H9 (cell line): ENCODE measurements at regions not wholly inside any gene's neighbourhood (a gene's known extent, or its start where the extent isn't known, plus 50 kb on each side); places are given as distances from the start of the nearest gene placed in this dataset.

ENCODE experiments used
- DNase-seq: peaks from one replicate; pipeline ENCODE4 v3.0.0-alpha.2; 2017
- H2AFZ ChIP-seq: one replicate; pipeline ENCODE4 v1.6.1; 2013; ENCODE audit warnings: mild to moderate bottlenecking, low read length, control low read depth, moderate library complexity
- H2AK5ac ChIP-seq: 2 replicates; pipeline ENCODE4 v1.6.1; 2013; ENCODE audit warnings: low read length, control low read depth, mixed read lengths; ENCODE audit not compliant: insufficient read length
- H2BK120ac ChIP-seq: one replicate; pipeline ENCODE4 v1.6.1; 2013; ENCODE audit warnings: low read depth, mild to moderate bottlenecking, low read length, control low read depth, inconsistent platforms; ENCODE audit not compliant: poor library complexity, severe bottlenecking
- H2BK12ac ChIP-seq: 2 replicates; pipeline ENCODE4 v1.6.1; 2013; ENCODE audit warnings: low read length, control low read depth, mixed read lengths, low read depth; ENCODE audit not compliant: insufficient read length
- H2BK15ac ChIP-seq: 2 replicates; pipeline ENCODE4 v1.6.1; 2013; ENCODE audit warnings: low read depth, low read length, control low read depth
- H2BK20ac ChIP-seq: one replicate; pipeline ENCODE4 v1.6.1; 2013; ENCODE audit warnings: low read depth, mild to moderate bottlenecking, low read length, control low read depth, inconsistent platforms; ENCODE audit not compliant: poor library complexity, severe bottlenecking
- H2BK5ac ChIP-seq: 2 replicates; pipeline ENCODE4 v1.6.1; 2013; ENCODE audit warnings: low read length, control low read depth, mixed read lengths; ENCODE audit not compliant: insufficient read length
- H3K14ac ChIP-seq: 2 replicates; pipeline ENCODE4 v1.6.1; 2013; ENCODE audit warnings: low read length, control low read depth; ENCODE audit not compliant: insufficient read depth
- H3K18ac ChIP-seq: 2 replicates; pipeline ENCODE4 v1.6.1; 2013; ENCODE audit warnings: low read depth, mild to moderate bottlenecking, mixed read lengths, low read length, control low read depth; ENCODE audit not compliant: insufficient read length
- H3K23ac ChIP-seq: 2 replicates; pipeline ENCODE4 v1.6.1; 2013; ENCODE audit warnings: low read length, control low read depth, mixed read lengths, low read depth; ENCODE audit not compliant: insufficient read length
- H3K23me2 ChIP-seq: 2 replicates; pipeline ENCODE4 v1.6.1; 2013; ENCODE audit warnings: low read depth, mild to moderate bottlenecking, mixed read lengths, low read length, control low read depth; ENCODE audit not compliant: insufficient read length, poor library complexity, severe bottlenecking
- H3K27ac ChIP-seq: 2 replicates; pipeline ENCODE4 v1.5.1; 2013; ENCODE audit warnings: low read length, control low read depth, mixed read lengths, low read depth; ENCODE audit not compliant: insufficient read length
- H3K27me3 ChIP-seq: 2 replicates; pipeline ENCODE4 v1.6.1; 2013; ENCODE audit warnings: low read length, control low read depth, inconsistent platforms; ENCODE audit not compliant: insufficient read depth
- H3K4ac ChIP-seq: 2 replicates; pipeline ENCODE4 v1.6.1; 2013; ENCODE audit warnings: low read depth, mild to moderate bottlenecking, control low read depth, inconsistent platforms, low read length, moderate library complexity
- H3K4me1 ChIP-seq: 2 replicates; pipeline ENCODE4 v1.6.1; 2013; ENCODE audit warnings: low read length, control low read depth, inconsistent platforms; ENCODE audit not compliant: insufficient read depth
- H3K4me2 ChIP-seq: 2 replicates; pipeline ENCODE4 v1.6.1; 2013; ENCODE audit warnings: low read length, control low read depth, mixed read lengths; ENCODE audit not compliant: insufficient read length, insufficient read depth
- H3K56ac ChIP-seq: 2 replicates; pipeline ENCODE4 v1.6.1; 2013; ENCODE audit warnings: low read depth, mild to moderate bottlenecking, mixed read lengths, low read length, control low read depth; ENCODE audit not compliant: insufficient read length
- H3K79me1 ChIP-seq: 2 replicates; pipeline ENCODE4 v1.6.1; 2013; ENCODE audit warnings: low read depth, mild to moderate bottlenecking, moderate library complexity, low read length, control low read depth, inconsistent platforms; ENCODE audit not compliant: insufficient read depth, poor library complexity, severe bottlenecking
- H3K79me2 ChIP-seq: 2 replicates; pipeline ENCODE4 v1.6.1; 2013; ENCODE audit warnings: low read length, control low read depth, inconsistent platforms; ENCODE audit not compliant: insufficient read depth
- H3K9ac ChIP-seq: 2 replicates; pipeline ENCODE4 v1.6.1; 2013; ENCODE audit warnings: low read length, control low read depth, mixed read lengths; ENCODE audit not compliant: insufficient read length; ENCODE audit errors: extremely low read depth
- H3K9me3 ChIP-seq: one replicate; pipeline ENCODE4 v1.6.1; 2013; ENCODE audit warnings: low read depth, low read length, inconsistent platforms; ENCODE audit not compliant: control insufficient read depth
- H3T11ph ChIP-seq: one replicate; pipeline ENCODE4 v1.6.1; 2013; ENCODE audit warnings: mild to moderate bottlenecking, low read length, control low read depth, inconsistent platforms
- H4K20me1 ChIP-seq: one replicate; pipeline ENCODE4 v1.6.1; 2013; ENCODE audit not compliant: control insufficient read depth, insufficient read length, insufficient read depth
- H4K5ac ChIP-seq: 2 replicates; pipeline ENCODE4 v1.6.1; 2013; ENCODE audit warnings: low read depth, mild to moderate bottlenecking, mixed read lengths, low read length, control low read depth; ENCODE audit not compliant: insufficient read length
- H4K8ac ChIP-seq: replicated peaks from 2 replicates; pipeline ENCODE4 v1.6.1; 2013; ENCODE audit warnings: low read length, control low read depth, mixed read lengths, low read depth; ENCODE audit not compliant: insufficient read length
- H4K91ac ChIP-seq: 2 replicates; pipeline ENCODE4 v1.6.1; 2013; ENCODE audit warnings: low read depth, mild to moderate bottlenecking, moderate library complexity, mixed read lengths, low read length, control low read depth; ENCODE audit not compliant: insufficient read length
- H3K27ac Mint-ChIP-seq, 3 experiments: 2 replicates in 2 of 3; 3 replicates in 1 of 3; pipeline ENCODE4 v1.8.0; 2020 to 2021; ENCODE audit warnings: mixed read lengths in 3 of 3, mild to moderate bottlenecking in 1 of 3, moderate library complexity in 1 of 3
- H3K27me3 Mint-ChIP-seq: 2 replicates; pipeline ENCODE4 v1.8.0; 2021; ENCODE audit warnings: low read depth, mild to moderate bottlenecking, moderate library complexity, mixed read lengths
- H3K36me3 Mint-ChIP-seq, 3 experiments: 2 replicates in 2 of 3; 3 replicates in 1 of 3; pipeline ENCODE4 v1.8.0; 2020 to 2021; ENCODE audit warnings: low read depth in 3 of 3, mixed read lengths in 3 of 3; ENCODE audit not compliant: insufficient read depth in 1 of 3
- H3K4me1 Mint-ChIP-seq, 2 experiments: 2 replicates each; pipeline ENCODE4 v1.8.0; 2020; ENCODE audit warnings: mixed read lengths in 2 of 2
- H3K4me3 Mint-ChIP-seq, 2 experiments: 2 replicates in 1 of 2; 3 replicates in 1 of 2; pipeline ENCODE4 v1.8.0; 2020 to 2021; ENCODE audit warnings: mild to moderate bottlenecking in 2 of 2, mixed read lengths in 2 of 2, moderate library complexity in 1 of 2
- H3K9me3 Mint-ChIP-seq, 2 experiments: 2 replicates in 1 of 2; 3 replicates in 1 of 2; pipeline ENCODE4 v1.8.0; 2020; ENCODE audit warnings: mild to moderate bottlenecking in 2 of 2, mixed read lengths in 2 of 2, moderate library complexity in 1 of 2
- WGBS: extraction: QIAGEN DNeasy Blood & Tissue Kit; methylation state at CpG from one replicate; pipeline ENCODE4 v1.1.7; 2013; ENCODE audit warnings: missing lambda C conversion rate, low lambda C conversion rate, mixed read lengths; ENCODE audit not compliant: insufficient read length; ENCODE audit errors: extremely low coverage; 5-methylcytosine and 5-hydroxymethylcytosine counted together
- TF ChIP-seq, protein P1 (sequence below): fragments of 200-600 bp; sonication (generic); conservative IDR thresholded peaks from 3 replicates; pipeline ENCODE4 v1.8.0; 2021; ENCODE audit warnings: antibody characterized with exemption, mild to moderate bottlenecking

DNA sequence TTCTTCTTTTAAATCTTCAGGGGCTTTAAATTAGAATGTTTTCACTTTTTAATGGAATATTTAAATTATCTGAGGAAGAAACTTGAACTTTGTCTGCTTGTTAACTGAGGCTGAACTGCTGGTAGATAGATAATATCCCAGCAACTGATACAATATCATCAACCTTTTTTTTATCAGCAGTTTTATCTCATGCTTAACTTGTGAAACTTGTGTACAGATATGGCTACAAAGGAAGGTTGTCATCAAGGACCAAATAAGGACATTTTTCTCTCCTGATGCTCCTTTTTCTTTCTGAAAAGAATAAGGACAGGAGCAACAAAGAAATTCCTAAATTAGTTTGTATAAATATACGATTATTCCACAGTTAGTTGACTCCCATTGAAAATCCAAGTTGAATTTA lies 66.4 kb upstream of the KBTBD8 start:
- Histone ChIP-seq H2BK5ac (no peak overlapping the region), H2BK120ac (no peak overlapping the region), H4K8ac (no peak overlapping the region), H3K4ac (no peak overlapping the region), H3K18ac (no peak overlapping the region), H3K9ac (no peak overlapping the region), H3K9me3 (no peaks in the 10 kb centered on the region), H3K14ac (no peak overlapping the region), H2BK12ac (no peak overlapping the region), H3K79me2 (no peaks in the 10 kb centered on the region), H3T11ph (no peak overlapping the region), H3K27ac (no peak overlapping the region), H3K23ac (no peak overlapping the region), H3K79me1 (no peaks in the 10 kb centered on the region), H3K56ac (no peak overlapping the region), H3K4me2 (no peak overlapping the region), H3K4me1 (peaks cover 7% of the 10 kb centered on the region; the same call in 1 of the 2 replicates), H2BK15ac (no peak overlapping the region), H4K5ac (no peak overlapping the region), H2AK5ac (no peak overlapping the region), H4K91ac (no peak overlapping the region), H3K27me3 (no peaks in the 10 kb centered on the region), H2AFZ (no peak overlapping the region), H3K23me2 (no peaks in the 10 kb centered on the region), H2BK20ac (no peak overlapping the region), H4K20me1 (no peaks in the 10 kb centered on the region)
- Mint-ChIP-seq H3K4me1 (peaks cover 48 to 60% of the 10 kb centered on the region in 2 experiments), H3K36me3 (no peaks in the 10 kb centered on the region), H3K4me3 (no peak overlapping the region), H3K27ac (no peak overlapping the region; a peak in 1 of 7 replicates), H3K27me3 (no peaks in the 10 kb centered on the region), H3K9me3 (no peaks in the 10 kb centered on the region)
- DNase-seq: no peak
- TF ChIP-seq, protein P1, sequence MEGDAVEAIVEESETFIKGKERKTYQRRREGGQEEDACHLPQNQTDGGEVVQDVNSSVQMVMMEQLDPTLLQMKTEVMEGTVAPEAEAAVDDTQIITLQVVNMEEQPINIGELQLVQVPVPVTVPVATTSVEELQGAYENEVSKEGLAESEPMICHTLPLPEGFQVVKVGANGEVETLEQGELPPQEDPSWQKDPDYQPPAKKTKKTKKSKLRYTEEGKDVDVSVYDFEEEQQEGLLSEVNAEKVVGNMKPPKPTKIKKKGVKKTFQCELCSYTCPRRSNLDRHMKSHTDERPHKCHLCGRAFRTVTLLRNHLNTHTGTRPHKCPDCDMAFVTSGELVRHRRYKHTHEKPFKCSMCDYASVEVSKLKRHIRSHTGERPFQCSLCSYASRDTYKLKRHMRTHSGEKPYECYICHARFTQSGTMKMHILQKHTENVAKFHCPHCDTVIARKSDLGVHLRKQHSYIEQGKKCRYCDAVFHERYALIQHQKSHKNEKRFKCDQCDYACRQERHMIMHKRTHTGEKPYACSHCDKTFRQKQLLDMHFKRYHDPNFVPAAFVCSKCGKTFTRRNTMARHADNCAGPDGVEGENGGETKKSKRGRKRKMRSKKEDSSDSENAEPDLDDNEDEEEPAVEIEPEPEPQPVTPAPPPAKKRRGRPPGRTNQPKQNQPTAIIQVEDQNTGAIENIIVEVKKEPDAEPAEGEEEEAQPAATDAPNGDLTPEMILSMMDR: no peak
- WGBS: no CpG with 5 or more reads among the region's 1 CpG
